IMR-90 (cell line): ENCODE measurements at regions not wholly inside any gene's neighbourhood (a gene's known extent, or its start where the extent isn't known, plus 50 kb on each side); places are given as distances from the start of the nearest gene placed in this dataset.

Source experiments
- ATAC-seq: fragments of 200-7000 bp; cut with Tn5 transposase; 2 replicates; pipeline ENCODE4 v1.9.1; 2020; ENCODE audit warnings: low read depth, mild to moderate bottlenecking, moderate library complexity
- BruUV-seq: library from RNA; stranded (reverse); fragments of 400-500 nt; replicated peaks from 2 replicates; lab custom pipeline; 2021; lab: Mats Ljungman, UMichigan
- CTCF ChIA-PET: fragments of 300-600 bp; formaldehyde crosslinking; extraction: SDS; loops from one replicate; lab custom pipeline; 2021; ENCODE audit warnings: antibody characterized with exemption; lab: Yijun Ruan, JAX
- POLR2A ChIA-PET: fragments of 300-600 bp; sonication (Branson Sonifier 250); formaldehyde crosslinking; loops from one replicate; lab custom pipeline; 2022; ENCODE audit warnings: antibody characterized with exemption; ENCODE audit not compliant: unreplicated experiment; lab: Charles Lee
- DNase-seq: peaks from one replicate; pipeline ENCODE4 v3.0.0; 2013
- H2AFZ ChIP-seq: replicated peaks from 2 replicates; pipeline ENCODE3; 2013; ENCODE audit warnings: low read length, mild to moderate bottlenecking; ENCODE audit not compliant: poor library complexity
- H2AK5ac ChIP-seq: 2 replicates; pipeline ENCODE4 v1.6.1; 2013; ENCODE audit warnings: low read depth, low read length, inconsistent platforms
- H2AK9ac ChIP-seq: replicated peaks from 2 replicates; pipeline ENCODE3; 2013; ENCODE audit warnings: mild to moderate bottlenecking, low read depth, low read length, moderate library complexity; ENCODE audit not compliant: poor library complexity
- H2BK120ac ChIP-seq: 2 replicates; pipeline ENCODE4 v1.6.1; 2013; ENCODE audit warnings: low read depth, low read length, inconsistent platforms
- H2BK15ac ChIP-seq: 3 replicates; pipeline ENCODE4 v1.6.1; 2013; ENCODE audit warnings: low read depth, low read length, inconsistent platforms
- H2BK20ac ChIP-seq: 2 replicates; pipeline ENCODE4 v1.6.1; 2013; ENCODE audit warnings: low read depth, mild to moderate bottlenecking, inconsistent platforms, low read length, moderate library complexity
- H2BK5ac ChIP-seq: 2 replicates; pipeline ENCODE4 v1.6.1; 2013; ENCODE audit warnings: mild to moderate bottlenecking, low read depth, low read length, inconsistent platforms; ENCODE audit not compliant: poor library complexity, severe bottlenecking
- H3K14ac ChIP-seq: replicated peaks from 2 replicates; pipeline ENCODE4 v1.6.1; 2013; ENCODE audit warnings: low read depth, low read length, inconsistent platforms
- H3K18ac ChIP-seq: 2 replicates; pipeline ENCODE4 v1.6.1; 2013; ENCODE audit warnings: low read depth, low read length, control low read depth
- H3K23ac ChIP-seq: 2 replicates; pipeline ENCODE4 v1.6.1; 2013; ENCODE audit warnings: low read depth, low read length, inconsistent platforms
- H3K27ac ChIP-seq: 2 replicates; pipeline ENCODE4 v1.5.1; 2013; ENCODE audit warnings: mild to moderate bottlenecking, control low read depth, low read length; ENCODE audit not compliant: insufficient read depth
- H3K27me3 ChIP-seq: 2 replicates; pipeline ENCODE4 v1.6.1; 2013; ENCODE audit warnings: low read length; ENCODE audit not compliant: control insufficient read depth, insufficient read depth
- H3K36me3 ChIP-seq: 2 replicates; pipeline ENCODE4 v1.6.1; 2013; ENCODE audit warnings: low read length, mixed read lengths; ENCODE audit not compliant: control insufficient read depth, insufficient read depth
- H3K4ac ChIP-seq: 2 replicates; pipeline ENCODE4 v1.6.1; 2013; ENCODE audit warnings: low read depth, low read length, inconsistent platforms
- H3K4me1 ChIP-seq: 2 replicates; pipeline ENCODE4 v1.6.1; 2013; ENCODE audit warnings: low read length, mixed read lengths; ENCODE audit not compliant: control insufficient read depth, insufficient read depth
- H3K4me2 ChIP-seq: 2 replicates; pipeline ENCODE4 v1.6.1; 2013; ENCODE audit warnings: low read depth, mild to moderate bottlenecking, control low read depth, low read length, moderate library complexity
- H3K4me3 ChIP-seq: 2 replicates; pipeline ENCODE4 v1.5.1; 2013; ENCODE audit warnings: low read depth, mild to moderate bottlenecking, control low read depth, low read length, moderate library complexity; ENCODE audit not compliant: insufficient read depth
- H3K56ac ChIP-seq: 2 replicates; pipeline ENCODE4 v1.6.1; 2013; ENCODE audit warnings: low read length, inconsistent platforms; ENCODE audit not compliant: insufficient read depth; ENCODE audit errors: extremely low read depth
- H3K79me1 ChIP-seq, 2 experiments: 2 replicates each; pipeline ENCODE4 v1.6.1; 2013; ENCODE audit warnings: low read length in 2 of 2, inconsistent platforms in 1 of 2, low read depth in 1 of 2
- H3K9ac ChIP-seq: 2 replicates; pipeline ENCODE4 v1.6.1; 2013; ENCODE audit warnings: low read depth, low read length, control low read depth
- H3K9me1 ChIP-seq: 2 replicates; pipeline ENCODE4 v1.6.1; 2013; ENCODE audit warnings: low read length, inconsistent platforms; ENCODE audit not compliant: insufficient read depth
- H3K9me3 ChIP-seq: 2 replicates; pipeline ENCODE4 v1.6.1; 2013; ENCODE audit warnings: low read length; ENCODE audit not compliant: control insufficient read depth, insufficient read depth
- H4K20me1 ChIP-seq: 2 replicates; pipeline ENCODE4 v1.6.1; 2013; ENCODE audit warnings: low read length, inconsistent platforms; ENCODE audit not compliant: insufficient read depth
- H4K5ac ChIP-seq: 2 replicates; pipeline ENCODE4 v1.6.1; 2013; ENCODE audit warnings: mild to moderate bottlenecking, low read depth, low read length, control low read depth
- H4K8ac ChIP-seq, 2 experiments: 2 replicates each; pipeline ENCODE4 v1.6.1; 2013; ENCODE audit warnings: low read depth in 2 of 2, low read length in 2 of 2, control low read depth in 1 of 2, inconsistent platforms in 1 of 2
- H4K91ac ChIP-seq: 2 replicates; pipeline ENCODE4 v1.6.1; 2013; ENCODE audit warnings: low read depth, low read length, inconsistent platforms; ENCODE audit not compliant: insufficient read depth
- CEBPB ChIP-seq: IDR thresholded peaks from 2 replicates; pipeline ENCODE4 v1.6.1; 2012; ENCODE audit warnings: low read depth, low read length, improper control_type of control experiment
- ELK1 ChIP-seq: fragments of 150-350 bp; IDR thresholded peaks from 2 replicates; pipeline ENCODE4 v1.6.1; 2016; ENCODE audit warnings: low read depth, mild to moderate bottlenecking, low read length, moderate library complexity, borderline replicate concordance
- NFE2L2 ChIP-seq: fragments of 150-350 bp; IDR thresholded peaks from 2 replicates; pipeline ENCODE4 v1.6.1; 2016; ENCODE audit warnings: low read depth, mild to moderate bottlenecking, low read length
- WGBS, 2 experiments: methylation state at CpG; one replicate each; pipeline versions ENCODE4 v1.1.5 to v1.1.7; 2013; ENCODE audit warnings: missing lambda C conversion rate in 2 of 2; ENCODE audit not compliant: insufficient read length in 1 of 2; ENCODE audit errors: extremely low coverage in 2 of 2; 5-methylcytosine and 5-hydroxymethylcytosine counted together
- dilution Hi-C: fragments of 300-500 bp; cut with HindIII; formaldehyde crosslinking; loops from one replicate; pipeline ENCODE4 v1.14.3; 2018; ENCODE audit warnings: low sequenced_read_pairs; ENCODE audit not compliant: unreplicated experiment
- in situ Hi-C: fragments of 300-500 bp; cut with MboI; formaldehyde crosslinking; loops from 3 replicates; pipeline ENCODE4 v1.14.3; 2019; ENCODE audit warnings: low sequenced_read_pairs, inconsistent platforms, mixed read lengths
- intact Hi-C: fragments of 100-400 bp; cut with micrococcal nuclease; formaldehyde crosslinking; loops from 2 replicates; pipeline ENCODE4 v1.10.0; 2022

GRCh38 chr6:1256435-1257008 is 55.4 kb upstream of the FOXQ1 start:
- H3K23ac ChIP-seq: no peak overlapping the region
- H3K9me1 ChIP-seq: no peaks in the 10 kb centered on the region
- no peak overlapping the region for H3K9ac ChIP-seq
- BruUV-seq: no TSS peak
- no peaks in the 10 kb centered on the region for H3K79me1 ChIP-seq
- no peak overlapping the region for H2BK5ac ChIP-seq
- no peak overlapping the region for H3K27ac ChIP-seq
- H3K56ac ChIP-seq: no peak overlapping the region
- H3K14ac ChIP-seq: no peak overlapping the region
- 88% methylated on average over 3 of the region's 8 CpGs; no CpG with 5 or more reads in 1 of the 2 experiments for WGBS, 2 experiments
- H4K8ac ChIP-seq: no peak overlapping the region
- no peak overlapping the region for H2BK120ac ChIP-seq
- no peak overlapping the region for H4K5ac ChIP-seq
- H2BK15ac ChIP-seq: no peak overlapping the region
- no peak overlapping the region for H3K4me2 ChIP-seq
- H3K36me3 ChIP-seq: no peaks in the 10 kb centered on the region
- H3K27me3 ChIP-seq: no peaks in the 10 kb centered on the region
- H3K4me3 ChIP-seq: no peak overlapping the region
- no peak overlapping the region for H2AK9ac ChIP-seq
- dilution Hi-C loops (no loop called here), in situ Hi-C loops (no loop called here), intact Hi-C loops (no loop called here)
- no peak overlapping the region for H2BK20ac ChIP-seq
- ATAC-seq: no peak
- no peak for DNase-seq
- no peak overlapping the region for H3K4ac ChIP-seq
- H3K18ac ChIP-seq: no peak overlapping the region
- no peak overlapping the region for H2AK5ac ChIP-seq
- POLR2A ChIA-PET: no interaction called here
- H3K9me3 ChIP-seq: no peaks in the 10 kb centered on the region
- H4K20me1 ChIP-seq: no peaks in the 10 kb centered on the region
- no peaks in the 10 kb centered on the region for H3K4me1 ChIP-seq
- H2AFZ ChIP-seq: no peak overlapping the region
- no peak overlapping the region for H4K91ac ChIP-seq
- TF ChIP-seq CEBPB (peak; percentile 17; the same call in 1 of the 2 replicates), NFE2L2 (no peak), ELK1 (no peak)
- CTCF ChIA-PET: interaction anchor here (0.8 kb wide), 2 partner anchors 10 to 11 kb away, joined by 3 read pairs; no protein-coding TSS in a partner anchor
